22Rv1 (cell line): ENCODE measurements at regions not wholly inside any gene's neighbourhood (a gene's known extent, or its start where the extent isn't known, plus 50 kb on each side); places are given as distances from the start of the nearest gene placed in this dataset.

Source experiments
- ZFX ChIP-seq: fragments of 450-650 bp; IDR thresholded peaks from 2 replicates; pipeline ENCODE4 v1.6.1; 2017; ENCODE audit warnings: antibody characterized with exemption, borderline replicate concordance
- TF ChIP-seq, protein P1 (sequence below): fragments of 450-650 bp; IDR thresholded peaks from 2 replicates; pipeline ENCODE4 v1.5.1; 2017; ENCODE audit warnings: mild to moderate bottlenecking

GRCh38 chr3:124138148-124138547, 146.2 kb upstream of the ROPN1 start:
- TF ChIP-seq, protein P1, sequence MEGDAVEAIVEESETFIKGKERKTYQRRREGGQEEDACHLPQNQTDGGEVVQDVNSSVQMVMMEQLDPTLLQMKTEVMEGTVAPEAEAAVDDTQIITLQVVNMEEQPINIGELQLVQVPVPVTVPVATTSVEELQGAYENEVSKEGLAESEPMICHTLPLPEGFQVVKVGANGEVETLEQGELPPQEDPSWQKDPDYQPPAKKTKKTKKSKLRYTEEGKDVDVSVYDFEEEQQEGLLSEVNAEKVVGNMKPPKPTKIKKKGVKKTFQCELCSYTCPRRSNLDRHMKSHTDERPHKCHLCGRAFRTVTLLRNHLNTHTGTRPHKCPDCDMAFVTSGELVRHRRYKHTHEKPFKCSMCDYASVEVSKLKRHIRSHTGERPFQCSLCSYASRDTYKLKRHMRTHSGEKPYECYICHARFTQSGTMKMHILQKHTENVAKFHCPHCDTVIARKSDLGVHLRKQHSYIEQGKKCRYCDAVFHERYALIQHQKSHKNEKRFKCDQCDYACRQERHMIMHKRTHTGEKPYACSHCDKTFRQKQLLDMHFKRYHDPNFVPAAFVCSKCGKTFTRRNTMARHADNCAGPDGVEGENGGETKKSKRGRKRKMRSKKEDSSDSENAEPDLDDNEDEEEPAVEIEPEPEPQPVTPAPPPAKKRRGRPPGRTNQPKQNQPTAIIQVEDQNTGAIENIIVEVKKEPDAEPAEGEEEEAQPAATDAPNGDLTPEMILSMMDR = no peak
- TF ChIP-seq ZFX = no peak
